ENCODE measurements at regions not wholly inside any gene's neighbourhood (a gene's known extent, or its start where the extent isn't known, plus 50 kb on each side); places are given as distances from the start of the nearest gene placed in this dataset.

DNA sequence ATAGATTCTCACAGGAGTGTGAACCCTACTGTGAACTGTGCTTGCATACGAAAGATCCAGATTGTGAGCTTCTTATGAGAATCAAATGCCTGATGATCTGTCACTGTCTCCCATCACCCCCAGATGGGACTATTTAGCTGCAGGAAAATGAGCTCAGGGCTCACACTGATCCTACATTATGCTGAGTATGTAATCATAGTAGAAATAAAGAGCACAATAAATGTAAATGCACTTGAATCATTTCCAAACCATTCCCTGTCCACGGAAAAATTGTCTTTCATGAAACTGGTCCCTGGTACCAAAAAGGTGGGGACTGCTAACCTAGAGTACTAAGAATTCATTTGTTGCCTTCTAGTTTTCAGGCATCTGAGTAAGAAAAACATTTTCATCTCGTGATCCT, 1215.8 kb upstream of the TMEM132C start:
- Histone ChIP-seq H2AFZ (replicated peaks) (no peak overlapping the region), H3K4me2 (no peak overlapping the region), H3K9ac (no peak overlapping the region), H3K27me3 (no peaks in the 10 kb centered on the region), H4K20me1 (ENCODE audit: low read depth) (no peaks in the 10 kb centered on the region), H3K9me3 (ENCODE audit: low read depth) (no peaks in the 10 kb centered on the region), H3K4me1 (no peaks in the 10 kb centered on the region), H3F3A (ENCODE audit: low read depth) (no peaks in the 10 kb centered on the region), H3K27ac (no peak overlapping the region), H3K36me3 (no peaks in the 10 kb centered on the region), H3K4me3 (no peak overlapping the region), H3K79me2 (ENCODE audit: low read depth) (no peaks in the 10 kb centered on the region)
- no peak overlapping the region for H3K4me3 Mint-ChIP-seq
- H3K4me1 Mint-ChIP-seq, result no peaks in the 10 kb centered on the region
- no peak for DNase-seq (ENCODE audit: low spot score)
- peaks cover 2% of the 10 kb centered on the region for H3K27me3 Mint-ChIP-seq (ENCODE audit: insufficient read depth, low read depth)
- peaks cover 3% of the 10 kb centered on the region for H3K9me3 Mint-ChIP-seq
- H3K27ac Mint-ChIP-seq, result no peak overlapping the region
- TF ChIP-seq, protein P1, sequence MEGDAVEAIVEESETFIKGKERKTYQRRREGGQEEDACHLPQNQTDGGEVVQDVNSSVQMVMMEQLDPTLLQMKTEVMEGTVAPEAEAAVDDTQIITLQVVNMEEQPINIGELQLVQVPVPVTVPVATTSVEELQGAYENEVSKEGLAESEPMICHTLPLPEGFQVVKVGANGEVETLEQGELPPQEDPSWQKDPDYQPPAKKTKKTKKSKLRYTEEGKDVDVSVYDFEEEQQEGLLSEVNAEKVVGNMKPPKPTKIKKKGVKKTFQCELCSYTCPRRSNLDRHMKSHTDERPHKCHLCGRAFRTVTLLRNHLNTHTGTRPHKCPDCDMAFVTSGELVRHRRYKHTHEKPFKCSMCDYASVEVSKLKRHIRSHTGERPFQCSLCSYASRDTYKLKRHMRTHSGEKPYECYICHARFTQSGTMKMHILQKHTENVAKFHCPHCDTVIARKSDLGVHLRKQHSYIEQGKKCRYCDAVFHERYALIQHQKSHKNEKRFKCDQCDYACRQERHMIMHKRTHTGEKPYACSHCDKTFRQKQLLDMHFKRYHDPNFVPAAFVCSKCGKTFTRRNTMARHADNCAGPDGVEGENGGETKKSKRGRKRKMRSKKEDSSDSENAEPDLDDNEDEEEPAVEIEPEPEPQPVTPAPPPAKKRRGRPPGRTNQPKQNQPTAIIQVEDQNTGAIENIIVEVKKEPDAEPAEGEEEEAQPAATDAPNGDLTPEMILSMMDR (IDR thresholded peaks at IDR 0.05), result no peak
- no peak for TF ChIP-seq EZH2 (IDR thresholded peaks at IDR 0.05)
- no peak for TF ChIP-seq EZH2phosphoT487 (IDR thresholded peaks at IDR 0.05)
- no peaks in the 10 kb centered on the region for H3K36me3 Mint-ChIP-seq

- Mint-ChIP-seq H3K4me1 (no peaks in the 10 kb centered on the region), H3K27ac (no peak overlapping the region), H3K36me3 (no peaks in the 10 kb centered on the region), H3K4me3 (no peak overlapping the region), H3K27me3 (ENCODE audit: insufficient read depth, low read depth) (peaks cover 2% of the 10 kb centered on the region), H3K9me3 (peaks cover 3% of the 10 kb centered on the region)
- Histone ChIP-seq H2AFZ (replicated peaks) (no peak overlapping the region), H3K79me2 (ENCODE audit: low read depth) (no peaks in the 10 kb centered on the region), H3K4me3 (no peak overlapping the region), H4K20me1 (ENCODE audit: low read depth) (no peaks in the 10 kb centered on the region), H3K27me3 (no peaks in the 10 kb centered on the region), H3K27ac (no peak overlapping the region), H3K4me2 (no peak overlapping the region), H3K9me3 (ENCODE audit: low read depth) (no peaks in the 10 kb centered on the region), H3K9ac (no peak overlapping the region), H3F3A (ENCODE audit: low read depth) (no peaks in the 10 kb centered on the region), H3K4me1 (no peaks in the 10 kb centered on the region), H3K36me3 (no peaks in the 10 kb centered on the region)
- DNase-seq (ENCODE audit: low spot score), result no peak
- no peak for TF ChIP-seq EZH2phosphoT487 (IDR thresholded peaks at IDR 0.05)
- TF ChIP-seq, protein P1 (IDR thresholded peaks at IDR 0.05), result no peak
Measured at GRCh38 chr12:127052511-127053232, 1214.3 kb upstream of the TMEM132C start.

DNA sequence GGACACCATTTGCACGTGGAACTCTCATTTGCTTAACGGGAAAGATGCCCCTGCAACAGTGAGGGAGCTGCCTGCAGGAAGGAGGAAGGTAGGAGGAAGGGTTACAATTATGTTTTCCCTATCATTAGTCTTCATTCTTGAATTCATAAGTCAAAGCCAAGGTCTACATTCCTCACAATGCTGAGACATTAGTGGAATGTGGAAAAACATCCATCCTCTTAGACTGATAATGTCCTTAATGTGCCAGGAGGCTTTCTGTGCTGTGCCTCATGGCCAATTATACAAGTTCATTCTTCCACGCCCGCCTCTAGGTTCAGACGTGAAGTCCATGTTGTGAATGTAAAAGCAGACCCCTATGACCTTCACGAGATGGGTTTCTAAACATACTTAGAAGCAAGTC, 1212.4 kb upstream of the TMEM132C start:
- Histone ChIP-seq H3K27ac (no peak overlapping the region), H2AFZ (replicated peaks) (no peak overlapping the region), H3K4me1 (no peaks in the 10 kb centered on the region), H3F3A (ENCODE audit: low read depth) (no peaks in the 10 kb centered on the region), H3K79me2 (ENCODE audit: low read depth) (no peaks in the 10 kb centered on the region), H3K27me3 (no peaks in the 10 kb centered on the region), H3K4me2 (no peak overlapping the region), H3K4me3 (no peak overlapping the region), H3K9ac (no peak overlapping the region), H3K36me3 (no peaks in the 10 kb centered on the region), H4K20me1 (ENCODE audit: low read depth) (no peaks in the 10 kb centered on the region), H3K9me3 (ENCODE audit: low read depth) (no peaks in the 10 kb centered on the region)
- H3K4me3 Mint-ChIP-seq, result no peak overlapping the region
- no peaks in the 10 kb centered on the region for H3K36me3 Mint-ChIP-seq
- no peak overlapping the region for H3K27ac Mint-ChIP-seq
- no peaks in the 10 kb centered on the region for H3K9me3 Mint-ChIP-seq
- no peaks in the 10 kb centered on the region for H3K4me1 Mint-ChIP-seq
- TF ChIP-seq EZH2phosphoT487 (IDR thresholded peaks at IDR 0.05), result no peak
- TF ChIP-seq, protein P1 (IDR thresholded peaks at IDR 0.05), result no peak
- TF ChIP-seq EZH2 (IDR thresholded peaks at IDR 0.05), result no peak
- peaks cover 2% of the 10 kb centered on the region for H3K27me3 Mint-ChIP-seq (ENCODE audit: insufficient read depth, low read depth)
- DNase-seq (ENCODE audit: low spot score), result no peak
